Body of pancreas (tissue), 4 donors: ENCODE measurements at regions not wholly inside any gene's neighbourhood (a gene's known extent, or its start where the extent isn't known, plus 50 kb on each side); places are given as distances from the start of the nearest gene placed in this dataset.

Experiments used
- POLR2A ChIP-seq, 3 donors: fragments of 450-650 bp; IDR thresholded peaks; one replicate each; pipeline ENCODE4 v1.6.1; 2016; ENCODE audit warnings: antibody characterized with exemption in 3 of 3, mild to moderate bottlenecking in 2 of 3
- TF ChIP-seq, protein P1 (sequence below), 7 experiments: fragments of 450-650 bp in 4 of 7; fragments of 200-600 bp in 3 of 7; sonication (generic) in 3 of 7; IDR thresholded peaks; one replicate each; pipeline ENCODE4 v1.5.1; 2016 to 2019; ENCODE audit warnings: antibody characterized with exemption in 7 of 7

DNA sequence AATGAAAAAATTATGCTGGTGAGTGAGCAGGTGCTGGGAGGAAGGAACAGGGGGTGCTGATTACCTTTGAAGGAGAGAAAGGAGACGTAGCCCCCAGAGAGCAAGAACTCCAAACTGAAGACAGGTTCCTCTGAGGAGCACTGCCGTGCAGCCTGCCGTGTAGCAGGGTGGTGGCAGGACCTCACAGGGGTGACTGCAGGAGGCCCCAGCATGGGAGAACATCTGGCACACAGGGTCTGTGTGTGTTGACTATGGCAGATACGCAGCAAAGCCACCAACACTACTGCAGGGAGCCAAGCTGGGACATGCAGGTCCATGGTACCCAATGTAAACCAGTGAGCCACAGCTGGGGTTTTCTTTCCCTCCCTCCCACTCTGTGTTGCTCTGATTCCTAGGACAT is 192.1 kb upstream of the PDE1C start:
- TF ChIP-seq, protein P1, sequence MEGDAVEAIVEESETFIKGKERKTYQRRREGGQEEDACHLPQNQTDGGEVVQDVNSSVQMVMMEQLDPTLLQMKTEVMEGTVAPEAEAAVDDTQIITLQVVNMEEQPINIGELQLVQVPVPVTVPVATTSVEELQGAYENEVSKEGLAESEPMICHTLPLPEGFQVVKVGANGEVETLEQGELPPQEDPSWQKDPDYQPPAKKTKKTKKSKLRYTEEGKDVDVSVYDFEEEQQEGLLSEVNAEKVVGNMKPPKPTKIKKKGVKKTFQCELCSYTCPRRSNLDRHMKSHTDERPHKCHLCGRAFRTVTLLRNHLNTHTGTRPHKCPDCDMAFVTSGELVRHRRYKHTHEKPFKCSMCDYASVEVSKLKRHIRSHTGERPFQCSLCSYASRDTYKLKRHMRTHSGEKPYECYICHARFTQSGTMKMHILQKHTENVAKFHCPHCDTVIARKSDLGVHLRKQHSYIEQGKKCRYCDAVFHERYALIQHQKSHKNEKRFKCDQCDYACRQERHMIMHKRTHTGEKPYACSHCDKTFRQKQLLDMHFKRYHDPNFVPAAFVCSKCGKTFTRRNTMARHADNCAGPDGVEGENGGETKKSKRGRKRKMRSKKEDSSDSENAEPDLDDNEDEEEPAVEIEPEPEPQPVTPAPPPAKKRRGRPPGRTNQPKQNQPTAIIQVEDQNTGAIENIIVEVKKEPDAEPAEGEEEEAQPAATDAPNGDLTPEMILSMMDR (IDR thresholded peaks at IDR 0.05), result no peak
- no peak for TF ChIP-seq POLR2A (IDR thresholded peaks at IDR 0.05)
